HG02678 (cell line): ENCODE measurements at regions not wholly inside any gene's neighbourhood (a gene's known extent, or its start where the extent isn't known, plus 50 kb on each side); places are given as distances from the start of the nearest gene placed in this dataset.

Source experiments
- ATAC-seq: cut with Tn5 transposase; IDR thresholded peaks from one replicate; pipeline ENCODE4 v1.9.1; 2021; ENCODE audit warnings: mild to moderate bottlenecking, moderate library complexity; ENCODE audit not compliant: unreplicated experiment

GRCh38 chr7:17598305-17598704, 299.9 kb downstream of the AHR start:
- ATAC-seq: no peak

GRCh38 chr7:17598846-17599245, 300.4 kb downstream of the AHR start:
- no peak for ATAC-seq

- no peak for ATAC-seq
These were observed 301.4 kb downstream of the AHR start for GRCh38 chr7:17599733-17600339.

- ATAC-seq: no peak
These were observed 301.9 kb downstream of the AHR start for GRCh38 chr7:17600340-17600752.

GRCh38 chr7:17601921-17602320, 303.5 kb downstream of the AHR start:
- no peak for ATAC-seq

- no peak for ATAC-seq
These were observed 309.8 kb downstream of the AHR start for GRCh38 chr7:17608114-17608833.

- ATAC-seq: no peak
These were observed 313.2 kb downstream of the AHR start for GRCh38 chr7:17611611-17612010.

GRCh38 chr7:17613338-17614041, 315.0 kb downstream of the AHR start:
- no peak for ATAC-seq

- ATAC-seq: no peak
These were observed 318.9 kb downstream of the AHR start for GRCh38 chr7:17617380-17617779.

GRCh38 chr7:17617857-17618651, 319.6 kb downstream of the AHR start:
- no peak for ATAC-seq

- ATAC-seq: no peak
These were observed 320.2 kb downstream of the AHR start for GRCh38 chr7:17618652-17618974.

- no peak for ATAC-seq
These were observed 320.9 kb downstream of the AHR start for GRCh38 chr7:17619196-17619818.

- ATAC-seq: no peak
These were observed 319.7 kb downstream of the SNX13 start for GRCh38 chr7:17620566-17620965.

GRCh38 chr7:17622451-17622850, 317.8 kb downstream of the SNX13 start:
- ATAC-seq: no peak

GRCh38 chr7:17623546-17624185, 316.6 kb downstream of the SNX13 start:
- ATAC-seq: no peak

GRCh38 chr7:17624379-17624778, 315.9 kb downstream of the SNX13 start:
- ATAC-seq: no peak

- ATAC-seq: no peak
These were observed 315.3 kb downstream of the SNX13 start for GRCh38 chr7:17625043-17625442.

- ATAC-seq: no peak
These were observed 314.1 kb downstream of the SNX13 start for GRCh38 chr7:17626235-17626634.

- ATAC-seq: no peak
These were observed 309.2 kb downstream of the SNX13 start for GRCh38 chr7:17631061-17631460.

GRCh38 chr7:17632384-17632783, 307.9 kb downstream of the SNX13 start:
- no peak for ATAC-seq

- no peak for ATAC-seq
These were observed 307.2 kb downstream of the SNX13 start for GRCh38 chr7:17633067-17633466.
